CD4-positive, alpha-beta T cell treated with Interleukin-6 at 100 ng/mL for 8 hours (primary cell): ENCODE measurements at regions not wholly inside any gene's neighbourhood (a gene's known extent, or its start where the extent isn't known, plus 50 kb on each side); places are given as distances from the start of the nearest gene placed in this dataset.

Source experiments
- DNase-seq: peaks from one replicate; pipeline ENCODE4 v3.0.0-alpha.2; 2020; ENCODE audit warnings: mixed read lengths, low spot score

DNA sequence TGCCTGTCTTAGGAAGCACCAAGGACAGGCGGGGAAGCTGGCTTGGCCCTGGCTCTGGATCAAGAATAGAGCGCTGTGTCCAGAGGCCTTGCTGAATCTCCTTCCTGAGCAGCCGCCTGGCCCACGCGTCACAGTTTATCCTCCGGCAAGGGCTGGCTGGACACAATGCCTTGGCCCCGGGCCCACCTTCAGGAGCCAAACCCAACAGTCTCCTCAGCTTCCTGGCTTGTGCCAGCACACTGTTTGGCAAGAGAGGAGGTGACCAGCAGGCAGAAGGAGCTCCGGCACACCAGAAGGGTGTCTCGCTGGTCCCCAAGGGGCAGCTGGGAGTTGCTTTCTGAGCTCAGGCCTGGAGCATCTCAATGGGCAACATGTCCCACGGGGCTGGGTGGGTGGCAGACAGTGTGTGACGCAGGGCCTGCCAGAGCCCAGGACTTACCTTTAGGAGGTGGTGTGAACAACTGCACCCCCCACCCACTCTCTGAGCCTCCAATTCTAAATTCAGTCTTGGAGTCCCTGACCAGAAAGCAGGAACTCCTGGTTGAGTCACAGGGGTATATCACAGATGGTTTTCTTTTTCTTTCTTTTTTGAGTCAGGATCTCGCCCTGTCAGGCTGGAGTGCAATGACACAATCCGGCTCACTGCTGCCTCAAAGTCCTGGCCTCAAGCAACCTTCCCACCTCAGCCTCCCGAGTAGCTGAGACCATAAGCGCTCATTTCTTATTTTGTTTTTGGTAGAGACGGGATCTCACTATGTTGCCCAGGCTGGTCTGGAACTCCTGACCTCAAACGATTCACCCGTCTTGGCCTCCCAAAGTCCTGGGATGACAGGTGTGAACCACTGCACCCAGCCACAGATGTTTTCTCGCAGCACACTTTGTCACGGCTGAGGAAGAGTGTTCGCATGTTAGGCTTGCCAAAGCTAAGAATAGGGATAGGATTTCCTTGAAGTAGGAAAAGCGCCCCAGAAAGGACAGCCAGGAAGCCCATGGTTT is 361.2 kb downstream of the BCOR start:
- no peak for DNase-seq

DNA sequence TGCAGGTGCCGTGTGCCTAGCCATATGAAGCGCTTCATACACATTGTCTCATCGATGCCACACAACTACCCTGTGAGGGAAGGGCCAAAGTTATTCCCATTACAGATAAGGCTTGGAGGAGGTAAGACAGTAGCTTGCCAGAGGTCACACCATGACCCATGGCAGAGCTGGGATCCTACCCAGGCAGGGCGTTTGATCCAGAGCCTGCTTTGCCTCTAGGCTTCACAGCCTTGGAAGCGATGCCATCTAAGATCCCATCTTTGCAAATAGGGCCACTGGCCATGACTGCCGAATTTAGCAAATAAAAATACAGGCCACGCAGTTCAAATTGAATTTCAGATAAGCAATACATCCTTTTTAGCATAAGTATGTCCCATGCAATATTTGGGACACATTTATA is 358.2 kb downstream of the BCOR start:
- DNase-seq: no peak

DNA sequence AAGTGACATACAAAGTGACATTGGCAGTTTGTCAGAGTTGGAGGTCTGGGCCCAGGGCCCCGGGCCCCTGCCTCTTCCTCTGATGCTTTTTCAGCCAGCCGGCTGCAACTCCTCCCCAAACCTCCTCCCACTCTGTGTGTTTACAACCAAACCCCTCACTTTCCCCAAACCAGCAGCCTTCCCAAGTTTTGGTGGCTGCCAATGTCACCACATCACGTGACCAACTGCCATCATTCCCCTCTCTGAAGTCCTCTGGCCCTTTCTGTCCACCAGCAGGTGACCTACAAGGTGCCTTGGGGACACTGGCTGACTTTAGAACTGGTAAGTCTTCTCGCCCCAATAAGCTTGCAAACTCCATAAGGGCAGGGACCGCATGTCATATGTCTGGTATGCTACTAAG is 357.7 kb downstream of the BCOR start:
- DNase-seq: no peak

DNA sequence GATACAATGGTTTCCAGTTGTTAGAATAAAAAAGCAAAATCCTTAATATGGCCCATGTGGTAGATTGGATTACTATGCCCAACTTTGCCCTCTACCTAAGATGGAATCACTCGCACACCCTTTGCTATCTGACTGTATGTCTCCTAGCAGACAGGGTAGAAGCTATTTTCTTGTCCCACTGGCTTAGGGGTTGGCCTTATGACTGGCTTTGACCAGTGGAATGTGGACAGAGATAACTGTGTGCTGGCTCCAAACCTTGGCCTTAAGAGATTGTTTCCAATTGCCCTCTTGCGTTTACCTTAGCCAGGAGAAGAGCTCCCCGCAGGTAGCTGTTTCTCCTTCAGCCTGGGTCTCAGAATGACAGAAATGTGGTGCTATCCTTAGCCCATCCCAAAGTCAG is 355.9 kb downstream of the BCOR start:
- DNase-seq: no peak

DNA sequence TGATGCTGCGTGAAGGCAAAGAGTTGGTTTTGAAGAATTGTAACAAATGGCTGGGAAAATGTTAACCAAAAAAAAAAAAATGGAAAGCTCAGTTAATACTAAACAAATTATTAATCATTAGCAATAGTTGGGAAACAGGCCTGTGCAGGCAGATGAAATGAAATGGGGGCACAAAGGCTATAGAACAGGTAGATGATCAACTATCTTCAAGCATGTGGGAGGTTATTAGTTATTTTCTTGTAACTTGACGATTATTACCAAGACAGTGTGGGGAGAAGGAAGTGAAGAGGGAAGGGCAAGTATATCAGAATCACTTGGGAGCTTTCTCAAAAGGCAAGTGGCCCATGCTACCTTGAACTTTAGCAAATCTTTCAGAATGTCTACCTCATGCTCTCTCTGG is 351.9 kb downstream of the BCOR start:
- no peak for DNase-seq

DNA sequence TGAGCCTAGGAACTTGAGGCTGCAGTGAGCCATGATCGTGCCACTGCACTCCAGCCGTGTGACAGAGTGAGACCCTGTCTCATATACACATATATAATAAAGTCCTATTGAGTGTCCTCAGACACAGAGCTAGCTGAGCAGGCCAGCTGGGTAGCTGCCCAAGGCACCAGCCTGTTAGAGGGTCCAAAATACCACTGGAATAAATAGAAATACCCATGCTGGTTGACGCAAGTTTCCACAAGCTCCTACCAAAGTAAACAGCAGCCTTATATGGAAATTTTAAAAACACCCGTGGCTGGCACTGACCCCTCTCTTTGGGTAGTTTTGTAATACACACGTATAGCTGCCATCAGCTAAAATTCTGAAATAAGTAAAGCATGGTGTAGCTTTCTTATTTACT is 348.6 kb downstream of the BCOR start:
- no peak for DNase-seq

DNA sequence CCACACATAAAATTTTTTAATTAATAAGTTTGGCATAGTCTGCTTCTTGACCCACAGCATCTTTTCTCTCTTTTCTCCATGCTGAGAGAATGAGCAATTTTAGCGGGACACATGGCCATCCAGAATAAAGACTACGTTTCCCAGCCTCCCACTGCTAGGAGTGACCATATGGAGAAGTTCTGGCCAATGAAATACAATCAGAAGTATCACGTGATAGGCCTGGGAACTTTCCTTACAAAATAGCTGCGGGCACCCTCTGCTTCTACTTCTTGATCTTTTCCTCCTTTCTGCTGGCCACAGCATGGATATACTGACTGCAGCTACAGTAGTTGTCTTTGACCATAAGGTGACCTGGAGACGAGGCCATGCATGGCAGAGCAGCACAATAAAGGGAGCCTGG is 348.0 kb downstream of the BCOR start:
- DNase-seq: no peak

DNA sequence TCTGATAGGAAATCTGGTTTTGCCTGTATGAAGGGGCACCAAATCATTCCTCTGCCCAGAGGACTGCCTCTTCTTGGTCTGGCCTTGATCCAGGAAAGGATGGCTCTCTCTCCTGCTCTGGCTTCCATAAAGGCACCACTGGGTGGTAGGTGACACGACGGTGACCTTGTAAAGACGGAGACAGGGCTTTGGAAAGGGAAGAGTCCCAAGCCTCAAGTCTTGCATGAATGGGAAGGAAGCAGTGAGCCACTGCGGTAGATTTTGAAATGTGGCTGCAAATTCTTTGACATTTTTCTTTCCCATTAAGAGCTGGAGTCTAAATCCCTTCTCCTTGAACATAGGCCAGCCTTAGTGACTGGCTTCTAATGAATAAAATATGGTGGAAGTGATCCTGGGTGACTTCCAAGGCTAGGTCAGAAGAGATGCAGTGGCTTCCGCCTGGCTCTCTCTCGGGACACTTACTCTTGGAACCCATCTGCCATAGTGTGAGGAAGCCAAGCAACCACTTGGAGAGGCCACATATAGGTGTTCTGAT is 347.4 kb downstream of the BCOR start:
- no peak for DNase-seq

DNA sequence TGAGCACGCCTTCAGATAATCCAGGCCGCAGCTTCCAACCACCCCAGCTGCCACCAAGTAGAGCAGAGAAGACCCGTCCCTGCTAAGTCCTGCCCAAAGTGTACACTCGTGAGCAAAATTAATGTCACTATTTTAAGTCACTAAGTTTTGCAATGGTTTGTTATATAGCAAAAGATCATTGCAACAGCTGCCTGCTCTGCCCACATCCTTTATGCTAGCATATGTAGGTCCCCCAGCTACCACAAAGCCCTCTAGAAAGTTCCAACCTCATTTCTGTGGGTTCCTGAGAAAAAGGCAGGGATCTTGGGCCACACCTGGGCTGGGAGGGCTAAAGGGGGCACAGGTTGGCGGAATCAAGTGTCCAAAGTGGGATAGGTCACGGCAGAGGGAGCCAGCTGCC is 346.9 kb downstream of the BCOR start:
- no peak for DNase-seq

DNA sequence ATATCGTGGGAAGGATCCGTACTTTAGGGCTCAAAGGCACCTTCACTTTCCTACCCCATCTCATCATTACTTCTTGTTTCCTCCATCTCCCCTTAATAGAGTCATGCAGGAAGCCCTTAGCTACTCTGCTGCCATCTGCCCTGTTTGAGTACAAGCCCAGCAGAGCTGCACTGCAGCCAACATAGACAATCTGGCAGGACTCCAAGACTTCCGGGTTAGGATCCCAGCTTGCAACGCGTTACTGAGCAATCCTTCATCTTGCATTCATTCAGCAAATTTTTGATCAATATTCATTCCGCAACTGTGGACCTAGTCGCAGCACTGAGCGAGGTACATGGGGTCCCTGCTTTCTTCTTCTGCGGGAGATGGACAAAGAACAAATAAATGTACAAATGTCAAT is 344.9 kb downstream of the BCOR start:
- no peak for DNase-seq

DNA sequence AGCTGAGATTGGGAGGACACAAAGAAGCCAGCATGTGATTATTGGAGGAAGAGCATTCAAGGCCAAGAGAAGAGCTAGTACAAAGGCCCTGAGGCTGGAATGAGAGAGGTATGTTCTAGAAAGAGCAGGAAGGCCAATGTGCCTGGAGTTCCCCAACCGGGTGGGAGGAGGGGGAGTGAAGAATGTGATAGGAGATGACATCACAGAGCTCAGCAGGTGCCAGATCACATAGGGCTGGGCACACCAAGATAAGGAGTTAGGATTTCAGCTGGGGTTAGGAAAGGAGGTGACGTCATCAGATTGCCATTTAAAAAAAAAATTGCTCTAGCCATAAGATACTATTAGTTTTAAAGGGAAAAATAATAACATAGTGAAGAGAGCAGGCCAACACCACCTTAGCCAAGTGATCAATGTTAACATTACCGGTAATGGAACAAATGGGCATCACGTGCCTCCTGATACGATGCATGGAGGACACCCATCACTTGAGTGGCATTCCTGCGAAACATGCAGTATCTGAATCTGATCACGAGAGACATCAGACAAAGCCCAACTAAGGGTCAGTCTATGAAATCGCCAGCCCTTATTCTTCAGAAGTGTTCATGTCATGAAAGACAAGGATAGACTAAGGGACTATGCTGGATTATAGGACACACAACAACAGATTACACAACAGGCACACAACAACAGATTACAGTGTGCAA is 344.3 kb downstream of the BCOR start:
- no peak for DNase-seq

DNA sequence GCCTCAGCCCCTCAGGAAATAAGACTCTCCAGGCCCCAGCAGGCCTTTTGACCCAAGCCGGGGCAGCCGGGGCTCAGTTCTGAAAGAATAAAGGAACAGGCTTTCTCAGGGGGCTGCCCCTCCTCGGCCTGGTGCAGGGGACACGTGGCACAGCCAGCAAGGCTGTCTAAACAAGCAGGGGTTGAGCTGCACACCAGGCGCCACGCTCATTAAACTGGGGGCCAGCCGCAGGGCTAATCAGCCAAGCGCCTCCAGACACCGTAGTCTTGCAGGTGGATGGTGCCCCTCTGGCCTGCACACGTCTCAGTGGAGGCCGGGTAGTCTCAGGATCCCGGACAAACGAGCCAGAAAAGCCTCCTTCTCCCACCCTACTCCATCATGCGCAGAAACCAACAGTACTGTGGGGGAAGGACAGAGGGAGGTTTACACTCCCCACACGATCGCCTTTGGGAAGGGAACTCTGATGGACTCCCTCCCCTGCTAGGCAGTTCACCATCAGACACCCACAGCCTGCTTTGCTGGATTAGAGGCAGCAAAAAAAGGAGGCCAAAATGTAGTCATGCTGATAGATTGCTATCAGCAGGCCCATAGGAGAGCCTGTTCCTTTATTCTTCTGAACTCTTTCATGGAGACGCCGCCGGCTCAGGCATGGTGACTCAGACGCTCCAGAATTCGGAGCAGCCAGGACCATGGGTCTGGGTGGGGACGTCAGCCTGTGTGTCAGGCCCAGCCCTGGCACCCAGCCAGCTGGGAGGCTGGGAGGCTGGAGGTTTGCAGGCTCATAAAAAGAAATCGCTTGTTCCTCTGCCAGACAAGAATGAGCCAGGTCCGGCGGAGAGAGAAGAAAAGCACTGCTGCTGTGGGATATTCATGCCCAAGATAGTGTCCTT is 342.4 kb downstream of the BCOR start:
- no peak for DNase-seq

DNA sequence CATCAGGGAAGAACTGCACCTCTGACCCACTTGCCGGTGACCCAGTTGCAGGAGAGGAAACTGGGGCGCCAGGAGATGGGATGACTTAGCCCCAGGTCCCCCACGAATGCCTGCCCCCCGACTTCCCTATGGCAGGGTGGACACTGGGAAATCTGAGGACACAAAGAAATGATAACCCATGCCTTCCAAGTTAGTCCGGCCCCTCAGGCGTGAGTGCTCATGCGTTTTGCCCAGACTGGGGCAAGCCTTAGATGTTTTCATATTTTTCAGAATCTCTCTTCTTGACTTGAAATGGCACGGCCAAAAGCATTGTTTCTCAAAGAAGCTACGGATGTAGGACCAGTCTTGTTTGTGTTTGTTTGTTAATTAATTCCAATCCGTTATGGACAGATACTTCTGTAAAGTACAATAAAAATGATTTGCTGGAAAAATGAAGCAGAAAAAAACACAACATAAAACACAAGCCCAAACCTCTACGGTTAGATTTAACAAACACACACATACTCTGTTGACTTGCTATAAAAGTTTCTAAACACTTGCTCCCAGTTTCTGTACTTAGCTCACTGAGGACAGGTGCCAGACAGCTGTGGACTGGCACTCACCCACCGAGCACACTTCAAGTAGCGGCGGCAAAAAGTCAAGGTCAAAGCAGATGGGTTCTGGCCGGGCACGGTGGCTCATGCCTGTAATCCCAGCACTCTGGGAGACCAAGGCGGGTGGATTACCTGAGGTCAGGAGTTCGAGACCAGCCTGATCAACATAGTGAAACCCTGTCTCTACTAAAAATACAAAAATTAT is 341.5 kb downstream of the BCOR start:
- no peak for DNase-seq

DNA sequence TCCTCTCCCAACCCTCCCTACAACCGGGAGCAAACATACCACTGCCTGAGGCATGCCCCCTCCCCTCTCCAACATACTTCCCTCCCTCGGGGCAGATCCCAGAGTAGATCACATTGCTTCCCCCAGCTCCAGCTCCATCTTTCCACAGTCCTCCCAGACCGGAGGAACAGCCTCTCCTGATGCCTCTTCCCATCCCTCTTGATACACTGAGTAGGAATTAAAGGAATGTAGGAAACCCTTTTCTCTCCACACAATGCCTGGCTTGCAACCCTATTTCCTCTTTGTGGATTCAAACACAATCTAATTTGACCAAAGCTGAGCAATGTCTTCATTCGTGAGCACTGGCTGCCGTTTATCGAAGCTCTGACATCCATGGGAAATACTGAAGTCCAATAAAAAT is 339.8 kb downstream of the BCOR start:
- DNase-seq: no peak

DNA sequence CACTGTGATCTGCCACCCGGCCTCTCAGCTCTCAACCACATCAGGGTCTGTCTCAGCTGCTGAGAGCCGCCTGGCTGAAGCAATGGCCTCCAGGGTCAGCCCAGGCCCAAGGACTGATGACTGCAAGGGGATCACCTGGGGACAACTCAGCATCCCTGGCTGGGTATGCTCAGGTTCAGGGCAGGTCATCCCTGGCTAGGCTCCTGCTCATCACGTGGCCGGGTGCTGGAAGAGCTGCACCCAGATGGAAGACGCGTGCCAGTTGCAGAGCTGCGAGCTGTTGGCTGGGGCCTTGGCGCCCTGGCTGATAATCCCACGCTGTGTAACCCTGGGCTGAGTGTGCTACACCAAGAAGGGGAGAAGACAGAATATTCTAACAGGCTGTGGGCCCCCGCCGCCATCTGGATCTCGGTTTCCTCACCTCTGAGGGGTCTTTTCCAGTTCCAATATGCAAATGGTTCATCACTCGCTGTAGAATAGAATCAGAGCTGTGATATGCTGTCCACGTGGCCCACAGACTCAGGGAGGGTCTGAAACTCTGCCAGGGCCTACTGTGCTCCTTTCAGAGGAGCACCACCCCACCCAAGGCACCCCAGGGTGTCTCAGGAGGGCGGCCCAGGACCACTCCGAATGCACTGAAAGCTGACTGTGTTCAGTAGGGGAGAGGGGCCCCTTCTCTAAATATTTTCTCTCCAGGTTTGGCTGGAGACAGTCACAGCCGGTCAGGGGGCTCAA is 338.8 kb downstream of the BCOR start:
- DNase-seq: no peak

DNA sequence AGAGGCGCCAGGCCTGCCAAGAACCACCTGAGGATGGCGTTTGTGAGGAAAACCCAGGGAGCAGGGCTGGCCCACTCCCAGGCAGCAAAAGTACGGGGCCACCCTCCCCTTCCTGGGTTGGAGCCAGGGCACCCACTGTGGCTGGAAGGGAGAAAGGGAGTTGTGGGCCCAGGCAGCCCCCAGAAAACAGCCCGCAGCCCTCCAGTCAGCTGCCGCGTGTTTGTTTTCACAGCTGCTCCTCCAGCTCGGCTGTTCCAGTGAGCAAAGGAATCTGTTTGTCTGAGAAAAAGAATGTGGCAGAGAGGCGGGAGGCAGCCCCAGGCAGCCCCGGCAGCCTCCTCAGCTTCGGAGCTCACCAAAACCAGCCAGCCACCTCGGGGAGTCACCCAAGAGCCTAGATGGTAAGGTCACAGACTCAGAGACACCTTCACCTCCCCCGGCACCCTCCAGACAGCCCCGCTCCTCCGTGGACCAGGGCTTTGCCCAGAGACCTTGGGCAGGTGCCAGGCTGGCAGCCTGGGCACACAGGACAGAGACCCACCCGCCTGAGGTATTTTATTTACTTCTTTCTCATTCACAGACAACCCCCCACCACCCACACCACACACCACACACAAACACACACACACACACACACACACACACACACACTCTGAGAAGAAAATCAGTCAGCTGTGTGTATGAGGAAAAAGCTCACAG is 338.1 kb downstream of the BCOR start:
- DNase-seq: no peak

DNA sequence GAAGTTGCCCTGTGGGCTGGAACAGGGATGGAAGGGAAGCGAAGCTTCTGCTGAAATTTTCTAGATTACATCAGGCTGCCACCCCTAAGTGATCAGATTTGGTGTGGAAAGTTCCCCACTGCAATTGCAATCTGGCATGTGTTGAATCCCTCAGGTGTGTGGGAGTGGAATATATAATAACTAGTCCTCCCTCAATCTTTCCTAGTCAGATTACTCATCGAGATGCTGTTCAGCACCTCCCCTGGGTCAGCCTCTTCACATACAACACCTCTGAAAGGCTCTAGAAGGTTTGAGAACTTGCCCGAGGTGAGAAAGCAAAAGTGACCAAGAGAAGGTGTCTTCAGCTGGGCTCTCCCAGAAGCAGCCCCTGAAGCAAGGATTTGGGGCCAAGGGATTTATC is 336.8 kb downstream of the BCOR start:
- DNase-seq: no peak

DNA sequence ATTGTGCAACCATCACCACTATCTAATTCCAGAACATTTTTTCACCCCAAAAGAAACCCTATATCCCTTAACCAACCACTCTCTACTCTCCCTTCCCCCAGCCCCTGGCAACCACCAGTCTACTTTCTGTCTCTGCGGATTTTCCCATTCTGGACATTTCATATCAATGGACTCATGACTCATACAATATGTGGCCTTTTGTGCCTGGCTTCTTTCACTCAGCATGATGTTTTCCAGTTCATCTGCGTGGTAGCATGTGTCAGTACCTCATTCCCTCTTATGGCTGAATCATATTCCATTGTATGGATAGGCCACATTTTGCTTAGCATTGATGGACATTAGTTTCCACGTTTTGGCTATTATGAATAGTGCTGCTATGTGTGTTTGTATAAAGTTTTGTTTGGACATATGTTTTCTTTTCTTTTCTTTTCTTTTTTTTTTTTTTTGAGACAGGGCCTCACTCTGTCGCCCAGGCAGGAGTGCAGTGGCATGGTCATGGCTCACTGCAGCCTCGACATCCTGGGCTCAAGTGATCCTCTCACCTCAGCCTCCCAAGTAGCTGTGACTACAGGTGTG is 335.4 kb downstream of the BCOR start:
- DNase-seq: no peak

DNA sequence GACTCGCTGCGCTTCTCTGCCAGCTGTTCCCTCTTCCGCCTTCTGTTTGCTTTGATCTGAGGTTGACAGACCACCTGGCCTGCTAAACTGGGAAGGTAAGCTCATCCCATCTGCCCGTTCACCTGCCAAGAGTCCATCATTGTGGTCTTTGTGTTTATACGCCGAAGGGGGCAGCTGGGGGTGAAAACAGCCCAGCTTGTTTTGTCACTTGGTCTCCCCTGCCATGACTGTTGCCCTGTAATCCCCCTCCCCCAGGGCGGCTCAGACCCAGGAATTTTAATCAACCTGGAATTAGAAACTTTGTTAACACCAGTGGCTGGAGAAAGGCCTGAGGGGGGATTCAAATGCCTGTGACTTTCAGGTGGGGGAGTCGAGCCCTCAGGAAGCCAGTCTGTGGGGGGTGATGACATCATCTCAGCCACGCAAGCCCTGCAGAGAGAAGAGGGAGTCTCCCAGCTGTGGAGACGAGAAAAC is 333.3 kb downstream of the BCOR start:
- no peak for DNase-seq
